Hematopoietic multipotent progenitor cell treated with erythropoietin and hydrocortisone succinate and interleukin-3 and kit ligand, for 8 days (in vitro differentiated cells): ENCODE measurements at regions not wholly inside any gene's neighbourhood (a gene's known extent, or its start where the extent isn't known, plus 50 kb on each side); places are given as distances from the start of the nearest gene placed in this dataset.
"Not testable (repeated sequence)": the region's sequence is repeated elsewhere in the genome, so short reads cannot be mapped to it uniquely, and the experiment has no call there.

ENCODE experiments used
- DNase-seq: peaks from one replicate; pipeline ENCODE4 v3.0.0-alpha.2; 2015

GRCh38 chr5:174570662-174571061, 153.7 kb upstream of the MSX2 start:
- DNase-seq, result no peak

- no peak for DNase-seq
These were observed 152.6 kb upstream of the MSX2 start for GRCh38 chr5:174571662-174572397.

- no peak for DNase-seq
These were observed 151.8 kb upstream of the MSX2 start for GRCh38 chr5:174572591-174572990.

DNA sequence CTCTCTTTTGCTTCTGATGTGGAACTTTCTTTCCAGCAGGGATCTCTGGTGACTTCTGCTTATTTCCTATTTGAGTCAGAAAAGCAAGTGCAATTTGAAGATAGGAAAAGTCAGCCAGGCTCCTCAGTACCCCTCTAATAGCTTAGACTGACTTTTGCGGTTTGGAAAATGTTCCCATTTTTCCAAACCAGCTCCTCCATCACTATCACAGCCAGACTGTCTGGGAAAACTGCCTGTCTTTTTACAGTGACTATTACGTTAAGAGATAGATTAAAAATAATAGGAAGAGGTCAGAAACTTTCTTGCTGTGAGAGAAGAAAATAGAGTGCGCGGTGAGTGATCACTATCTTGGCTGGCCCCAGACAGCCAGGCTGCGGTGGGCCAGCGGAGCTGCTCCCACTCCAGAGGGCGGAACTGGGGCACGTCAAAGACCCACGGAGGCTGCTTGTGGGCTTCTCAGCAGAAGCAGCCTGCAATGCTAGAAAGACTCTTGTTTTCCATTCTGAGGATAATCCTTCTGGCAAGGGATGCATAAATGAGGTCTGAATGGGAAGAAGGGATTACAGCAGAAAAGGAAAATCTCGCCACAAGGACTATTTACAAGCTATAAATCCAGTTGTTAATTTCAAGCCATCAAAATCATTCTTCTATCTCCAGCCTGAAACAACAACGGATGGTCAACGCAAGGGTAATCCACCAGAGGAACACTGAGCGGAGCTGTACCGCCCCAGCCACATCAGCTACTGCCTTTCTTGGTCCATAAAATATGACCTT, 151.0 kb upstream of the MSX2 start:
- no peak for DNase-seq

DNA sequence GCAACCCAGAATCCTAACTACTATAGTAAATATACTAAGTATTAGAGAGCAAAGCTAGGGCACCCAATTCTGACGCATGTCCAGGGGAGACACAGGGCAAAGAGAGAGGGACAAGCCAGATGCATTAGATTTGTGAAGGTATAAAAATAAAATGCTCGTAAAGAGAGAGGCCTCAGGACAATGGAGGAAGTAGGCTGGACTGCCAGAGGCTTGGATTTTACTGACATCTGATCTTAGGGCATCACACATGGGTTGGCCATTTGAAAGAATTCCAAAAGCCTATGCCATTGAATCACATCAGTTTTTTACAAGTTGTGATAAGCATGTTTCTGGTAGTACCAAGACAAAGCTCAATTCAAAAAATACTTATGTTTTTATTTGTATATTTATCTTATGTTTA, 149.3 kb upstream of the MSX2 start:
- no peak for DNase-seq

DNA sequence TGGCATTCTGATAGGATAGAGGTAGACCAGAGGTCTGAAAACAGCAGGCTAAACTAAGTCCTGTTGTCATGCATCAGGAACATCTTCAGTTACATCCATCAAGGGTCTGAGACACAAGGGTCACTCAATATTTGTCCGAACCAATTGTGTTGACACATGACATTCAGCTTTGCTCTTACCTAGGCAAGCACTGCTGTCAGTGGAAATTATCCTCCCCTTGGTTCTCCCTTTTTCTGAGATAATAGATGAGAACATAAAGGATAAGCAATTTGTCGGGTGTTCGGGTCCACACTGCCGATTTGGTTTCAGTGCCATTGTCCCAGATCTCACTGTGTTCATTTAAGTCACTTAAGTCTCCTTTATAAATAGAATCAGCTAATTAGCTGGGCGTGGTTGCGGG, 148.3 kb upstream of the MSX2 start:
- no peak for DNase-seq

DNA sequence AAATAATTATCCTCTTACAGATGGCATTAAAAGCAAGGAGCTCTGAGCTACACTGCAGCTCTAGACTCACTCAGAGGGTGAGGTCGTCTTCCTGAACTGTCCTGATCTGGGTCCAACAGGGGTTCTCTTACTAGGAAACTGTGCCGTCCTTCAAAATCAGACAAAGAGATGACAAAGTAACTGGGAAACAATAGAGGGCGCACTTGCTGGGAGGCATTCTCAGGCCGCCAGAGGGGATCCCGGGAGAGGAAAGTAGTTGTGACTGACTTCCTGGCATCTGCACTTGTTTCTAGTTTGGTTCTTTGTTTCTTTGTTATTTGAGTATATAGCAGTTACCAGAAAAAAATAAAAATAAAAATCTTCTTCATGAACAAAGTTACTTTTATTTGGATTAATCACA, 142.9 kb upstream of the MSX2 start:
- DNase-seq, result peak; percentile 19

DNA sequence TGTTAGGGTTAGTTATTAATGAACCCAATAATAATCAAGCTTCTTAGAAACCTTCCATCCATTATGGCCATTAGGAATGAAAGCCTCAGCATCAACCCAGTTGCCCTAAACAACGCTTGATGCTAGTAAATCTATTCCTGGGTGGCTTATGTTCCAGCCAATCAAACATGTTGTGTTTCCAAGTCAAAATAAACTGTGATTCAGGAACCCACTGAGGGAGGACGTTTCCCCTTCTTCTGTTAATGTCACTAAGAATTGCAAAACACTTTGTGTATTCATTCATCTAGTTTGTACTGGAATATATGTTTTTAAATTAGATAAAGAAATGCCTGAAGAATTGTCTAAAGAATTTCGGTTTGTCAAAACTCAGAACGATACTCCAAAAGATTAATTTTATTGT, 142.5 kb upstream of the MSX2 start:
- DNase-seq, result no peak

DNA sequence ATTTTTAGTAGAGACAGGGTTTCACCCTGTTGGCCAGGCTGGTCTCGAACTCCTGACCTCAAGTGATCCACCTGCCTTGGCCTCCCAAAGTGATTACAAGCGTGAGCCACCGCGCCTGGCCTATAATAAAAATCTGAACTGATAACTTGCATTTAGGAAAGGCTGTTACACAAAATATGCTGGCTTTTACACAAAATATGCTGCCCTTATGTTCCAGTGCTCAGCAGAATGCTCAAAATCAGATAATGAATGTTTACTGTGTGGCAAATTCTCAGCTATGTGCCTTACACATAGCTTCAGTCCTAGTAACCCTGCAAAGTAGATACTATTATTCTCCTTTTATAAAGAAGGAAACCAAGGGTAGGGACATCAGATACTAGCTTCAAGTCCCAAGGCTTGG, 141.3 kb upstream of the MSX2 start:
- no peak for DNase-seq

DNA sequence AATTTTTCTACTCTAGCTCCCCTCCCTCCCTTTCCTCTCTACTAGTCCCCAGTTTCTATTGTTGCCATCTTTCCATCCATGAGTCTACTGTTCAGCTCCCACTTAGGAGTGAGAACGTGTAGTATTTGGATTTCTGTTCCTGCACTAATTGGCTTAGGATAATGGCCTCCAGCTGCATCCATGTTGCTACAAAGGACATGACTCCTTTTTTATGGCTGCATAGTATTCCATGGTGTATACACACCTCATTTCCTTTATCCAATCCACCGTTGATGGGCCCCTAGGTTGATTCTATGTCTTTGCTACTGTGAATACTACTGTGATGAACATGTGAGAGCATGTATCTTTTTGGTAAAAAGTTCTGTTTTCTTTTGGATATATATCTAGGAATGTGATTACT, 138.9 kb upstream of the MSX2 start:
- DNase-seq, result no peak

- DNase-seq, result not testable (repeated sequence)
These were observed 138.2 kb upstream of the MSX2 start for GRCh38 chr5:174586163-174586562.

DNA sequence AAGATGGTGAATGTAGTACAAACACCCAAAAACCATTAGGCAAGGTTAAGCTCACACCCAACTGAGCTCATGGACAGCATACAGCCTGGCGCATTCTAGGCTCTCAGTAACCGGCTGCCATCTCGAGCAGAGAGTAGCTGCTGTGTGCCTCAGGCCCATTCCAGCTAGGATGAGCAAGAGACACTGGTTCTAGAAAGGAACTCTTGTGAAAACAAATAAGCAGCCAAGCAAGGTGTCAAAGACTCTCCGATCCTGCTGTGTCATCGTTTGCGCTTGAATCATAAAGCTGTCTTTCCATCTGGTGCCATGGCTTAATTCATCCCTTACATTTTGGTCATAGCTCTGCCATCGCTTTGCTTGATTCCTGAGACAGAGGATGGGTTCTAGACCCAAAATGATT, 135.4 kb upstream of the MSX2 start:
- DNase-seq, result no peak

- DNase-seq, result peak; percentile 21
These were observed 134.8 kb upstream of the MSX2 start for GRCh38 chr5:174589599-174589998.

DNA sequence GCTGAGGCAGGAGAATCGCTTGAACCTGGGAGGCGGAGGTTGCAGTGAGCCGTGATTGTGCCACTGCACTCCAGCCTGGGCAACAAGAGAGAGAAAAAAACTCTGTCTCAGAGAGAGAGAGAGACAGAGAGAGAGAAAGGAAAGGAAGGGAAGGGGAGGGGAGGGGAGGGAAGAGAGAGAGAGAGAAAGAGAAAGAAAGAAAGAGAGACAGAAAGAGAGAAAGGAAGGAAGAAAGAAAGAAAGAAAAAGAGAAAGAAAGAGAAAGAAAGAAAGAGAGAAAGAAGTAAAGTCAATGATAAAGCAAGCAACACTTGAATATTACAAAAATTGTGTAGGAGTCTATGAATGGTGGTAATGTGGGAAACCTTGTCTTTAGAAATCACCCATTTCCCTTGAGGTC, 133.6 kb upstream of the MSX2 start:
- no peak for DNase-seq

DNA sequence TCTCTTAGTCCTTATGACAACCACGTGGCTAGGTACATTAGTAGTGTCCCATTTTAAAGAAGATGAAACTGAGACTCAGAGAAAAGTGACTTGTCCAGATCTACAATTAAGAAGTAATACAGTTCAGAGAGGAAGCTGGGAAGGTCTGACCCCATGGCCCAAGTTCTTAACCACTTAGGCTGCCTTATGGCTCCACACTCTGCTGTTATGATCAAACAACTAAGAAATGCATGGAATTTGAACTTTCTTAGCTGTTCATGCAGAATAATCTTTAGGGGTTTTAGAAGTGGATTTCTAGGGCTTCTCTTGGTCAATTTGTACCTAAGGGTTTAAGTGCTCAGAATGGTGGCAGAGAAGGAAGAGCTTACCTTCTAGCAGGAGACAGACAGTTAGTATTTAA, 128.0 kb upstream of the MSX2 start:
- DNase-seq, result no peak

GRCh38 chr5:174599992-174600391, 124.4 kb upstream of the MSX2 start:
- DNase-seq, result no peak

DNA sequence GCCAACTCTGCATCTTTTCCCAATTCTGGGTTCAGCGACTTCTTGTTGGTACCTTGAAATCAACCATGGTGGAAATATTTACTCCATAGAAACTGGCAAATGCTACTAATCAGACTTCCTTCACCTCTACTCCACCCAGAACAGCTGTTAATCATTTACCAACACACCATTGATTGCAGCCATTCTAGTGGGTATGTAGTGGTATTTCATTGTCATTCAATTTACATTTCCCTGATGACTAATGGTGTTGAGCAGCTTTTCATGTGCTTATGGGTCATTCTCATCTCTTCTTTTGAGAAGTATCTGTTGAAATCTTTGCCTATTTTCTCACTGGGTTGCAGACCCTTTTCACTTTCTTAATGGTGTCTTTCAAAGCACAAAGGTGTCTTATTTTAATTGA, 122.4 kb upstream of the MSX2 start:
- DNase-seq, result no peak

GRCh38 chr5:174606153-174606552, 118.2 kb upstream of the MSX2 start:
- no peak for DNase-seq

- no peak for DNase-seq
These were observed 117.7 kb upstream of the MSX2 start for GRCh38 chr5:174606646-174607045.

DNA sequence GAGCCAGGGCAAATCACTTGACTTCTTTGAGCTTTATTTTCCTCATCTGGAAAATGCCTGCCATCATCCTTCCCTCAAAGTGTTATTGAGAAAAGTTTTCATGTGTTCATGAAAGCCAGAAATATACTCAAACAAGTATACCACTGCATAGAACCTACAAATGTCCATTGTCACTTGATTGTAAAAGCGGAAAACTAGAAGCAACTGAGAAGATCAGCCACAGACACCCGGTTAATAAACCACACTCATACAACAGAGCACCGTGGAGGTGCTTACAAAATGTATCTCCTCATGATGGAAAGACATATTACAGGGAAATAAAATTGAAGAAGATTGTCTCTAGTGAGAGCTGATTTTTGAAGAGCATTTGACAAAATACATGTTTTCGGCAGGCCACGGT, 117.2 kb upstream of the MSX2 start:
- no peak for DNase-seq

- DNase-seq, result no peak
These were observed 116.5 kb upstream of the MSX2 start for GRCh38 chr5:174607916-174608315.

DNA sequence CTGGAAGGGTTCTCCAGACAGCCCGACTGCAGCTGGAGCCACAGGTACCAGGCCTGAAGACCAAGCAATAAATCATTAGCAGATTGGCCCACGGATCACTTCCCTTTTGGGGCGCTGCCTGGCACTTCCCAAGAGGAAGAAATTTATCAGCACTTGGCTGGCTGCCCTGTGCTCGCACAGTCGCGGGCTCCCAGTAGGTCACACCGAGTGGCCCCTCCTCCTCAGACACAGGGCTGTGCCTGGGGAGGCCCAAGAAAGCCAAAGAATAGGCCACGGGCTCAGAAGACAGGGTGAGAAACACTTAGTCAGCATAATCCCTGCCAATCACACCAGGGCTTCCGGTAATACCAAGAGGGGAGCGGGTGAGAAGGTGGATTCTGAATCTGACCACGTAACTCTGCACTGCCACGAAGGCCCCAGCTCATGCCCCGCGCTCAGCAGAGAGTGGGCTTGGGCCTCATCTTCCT, 115.7 kb upstream of the MSX2 start:
- DNase-seq, result peak; percentile 30

GRCh38 chr5:174609116-174609515, 115.3 kb upstream of the MSX2 start:
- DNase-seq, result no peak

GRCh38 chr5:174610968-174611367, 113.4 kb upstream of the MSX2 start:
- no peak for DNase-seq

GRCh38 chr5:174612686-174613085, 111.7 kb upstream of the MSX2 start:
- no peak for DNase-seq
